ENCODE measurements at regions not wholly inside any gene's neighbourhood (a gene's known extent, or its start where the extent isn't known, plus 50 kb on each side); places are given as distances from the start of the nearest gene placed in this dataset.

DNA sequence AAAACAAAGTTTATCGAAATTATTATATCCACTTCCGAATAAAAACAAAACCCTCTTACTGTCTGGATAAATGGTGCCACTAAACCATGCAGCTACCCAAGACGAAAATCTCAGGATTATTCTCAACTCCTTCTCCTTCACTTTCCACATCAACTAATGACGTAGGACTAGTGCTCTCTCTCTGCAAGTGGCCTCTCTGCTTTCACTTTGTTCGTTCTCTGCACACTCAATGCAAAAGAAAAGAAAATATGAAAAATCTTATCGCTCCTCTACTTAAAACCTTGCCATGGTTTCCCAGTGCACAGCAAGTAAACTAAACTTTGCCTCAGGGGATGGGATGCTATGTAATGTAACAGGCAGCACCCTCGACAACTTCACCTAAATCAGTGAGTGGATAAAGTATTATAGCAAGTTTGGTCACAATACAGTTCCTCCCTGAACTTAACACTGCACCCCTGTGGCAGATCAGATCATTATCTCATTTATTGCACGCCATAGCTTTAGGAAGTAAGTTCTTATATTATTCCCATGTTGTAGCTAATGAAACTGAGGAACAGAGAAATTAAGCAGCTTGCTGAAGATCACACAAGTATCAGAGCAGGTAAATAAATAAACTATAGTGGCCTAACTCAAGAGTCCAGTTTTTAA is 262.7 kb upstream of the GADL1 start:
- TF ChIP-seq, protein P1, sequence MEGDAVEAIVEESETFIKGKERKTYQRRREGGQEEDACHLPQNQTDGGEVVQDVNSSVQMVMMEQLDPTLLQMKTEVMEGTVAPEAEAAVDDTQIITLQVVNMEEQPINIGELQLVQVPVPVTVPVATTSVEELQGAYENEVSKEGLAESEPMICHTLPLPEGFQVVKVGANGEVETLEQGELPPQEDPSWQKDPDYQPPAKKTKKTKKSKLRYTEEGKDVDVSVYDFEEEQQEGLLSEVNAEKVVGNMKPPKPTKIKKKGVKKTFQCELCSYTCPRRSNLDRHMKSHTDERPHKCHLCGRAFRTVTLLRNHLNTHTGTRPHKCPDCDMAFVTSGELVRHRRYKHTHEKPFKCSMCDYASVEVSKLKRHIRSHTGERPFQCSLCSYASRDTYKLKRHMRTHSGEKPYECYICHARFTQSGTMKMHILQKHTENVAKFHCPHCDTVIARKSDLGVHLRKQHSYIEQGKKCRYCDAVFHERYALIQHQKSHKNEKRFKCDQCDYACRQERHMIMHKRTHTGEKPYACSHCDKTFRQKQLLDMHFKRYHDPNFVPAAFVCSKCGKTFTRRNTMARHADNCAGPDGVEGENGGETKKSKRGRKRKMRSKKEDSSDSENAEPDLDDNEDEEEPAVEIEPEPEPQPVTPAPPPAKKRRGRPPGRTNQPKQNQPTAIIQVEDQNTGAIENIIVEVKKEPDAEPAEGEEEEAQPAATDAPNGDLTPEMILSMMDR (IDR thresholded peaks at IDR 0.05; ENCODE audit: extremely low read depth in 1 of 2, insufficient read depth in 1 of 2, low read depth in 1 of 2, low read length in 2 of 2), result no peak
- no peak for TF ChIP-seq MYC (IDR thresholded peaks at IDR 0.05; ENCODE audit: low read depth, low read length)

Data from endothelial cell of umbilical vein (primary cell).